RWPE1 (cell line): ENCODE measurements at regions not wholly inside any gene's neighbourhood (a gene's known extent, or its start where the extent isn't known, plus 50 kb on each side); places are given as distances from the start of the nearest gene placed in this dataset.

ENCODE experiments used
- CTCF ChIA-PET: fragments of 350-600 bp; sonication (Branson Sonifier 250); formaldehyde crosslinking; extraction: SDS; loops from one replicate; lab custom pipeline; 2021; lab: Yijun Ruan, JAX
- POLR2A ChIA-PET: fragments of 400-600 bp; formaldehyde crosslinking; extraction: SDS; loops from one replicate; lab custom pipeline; 2020; ENCODE audit warnings: antibody characterized with exemption; ENCODE audit not compliant: low non-redundant PET; lab: Yijun Ruan, JAX
- DNase-seq: peaks from one replicate; pipeline ENCODE4 v3.0.0; 2012; ENCODE audit warnings: low spot score
- H3K27ac ChIP-seq: fragments of 450-650 bp; 2 replicates; pipeline ENCODE4 v1.5.1; 2017
- CTCF ChIP-seq: fragments of 450-650 bp; conservative IDR thresholded peaks from 2 replicates; pipeline ENCODE4 v1.5.1; 2017; ENCODE audit warnings: low read depth, mild to moderate bottlenecking

DNA sequence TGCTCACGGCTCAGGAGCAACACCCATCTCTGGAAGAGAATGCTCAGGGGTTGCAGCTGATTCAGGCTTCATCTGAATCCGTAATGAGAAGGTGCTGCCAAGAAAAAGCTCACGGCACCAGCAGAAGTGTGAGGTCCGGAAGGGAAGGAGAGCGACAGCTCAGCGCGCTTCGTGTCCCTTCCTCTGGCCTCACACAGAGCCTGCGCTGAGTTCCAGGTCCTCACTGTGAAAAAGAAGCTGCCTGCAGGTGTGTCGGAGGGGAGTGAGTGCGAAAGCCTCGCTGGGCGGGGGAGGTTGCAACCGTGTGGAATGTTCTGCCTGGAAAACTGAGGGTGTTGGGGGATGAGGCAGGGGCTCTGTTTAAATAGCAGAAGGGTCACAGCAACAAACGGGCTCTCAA, 76.2 kb upstream of the TWIST2 start:
- CTCF ChIA-PET = interaction anchor here (0.6 to 0.9 kb wide), 4 partner anchors 10 to 420 kb away, joined by 3 to 5 read pairs (median 3); no protein-coding TSS in a partner anchor
- TF ChIP-seq CTCF = no peak
- no peak overlapping the region for H3K27ac ChIP-seq
- no peak for DNase-seq
- POLR2A ChIA-PET = no interaction called here

DNA sequence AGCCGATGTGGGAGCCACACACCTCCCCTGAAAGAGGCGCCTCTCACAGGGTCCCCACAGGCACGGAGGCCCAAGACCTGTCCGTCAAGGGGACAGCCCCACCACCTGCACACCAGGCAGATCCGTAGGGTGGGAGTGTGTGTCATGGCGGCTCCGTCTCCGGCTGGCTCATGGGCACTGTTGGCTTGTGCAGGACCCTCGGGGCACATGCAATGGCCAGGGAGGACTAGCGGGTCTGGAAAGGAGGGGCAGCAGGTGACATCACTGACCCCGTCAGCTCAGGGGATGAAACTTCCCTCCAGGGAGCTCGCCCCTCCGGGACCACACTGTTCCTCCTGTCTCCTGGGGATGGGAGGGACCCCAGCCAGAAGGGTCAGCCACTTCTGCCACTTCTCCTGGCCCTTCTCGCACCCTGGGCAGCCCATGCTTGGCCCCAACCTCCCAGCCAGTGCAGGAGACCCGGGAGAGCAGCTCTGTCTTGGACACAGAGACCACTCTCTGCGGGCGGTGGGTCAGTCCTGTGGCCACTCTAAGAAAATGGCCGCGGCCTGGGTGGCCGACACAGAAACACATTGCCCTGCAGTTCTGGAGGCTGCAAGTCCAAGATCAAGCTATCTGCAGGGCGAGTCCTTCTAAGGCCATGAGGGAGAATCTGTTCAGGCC, 75.1 kb upstream of the TWIST2 start:
- ChIA-PET POLR2A (no interaction called here), CTCF (no interaction called here)
- no peak for TF ChIP-seq CTCF
- H3K27ac ChIP-seq = no peak overlapping the region
- DNase-seq = no peak

DNA sequence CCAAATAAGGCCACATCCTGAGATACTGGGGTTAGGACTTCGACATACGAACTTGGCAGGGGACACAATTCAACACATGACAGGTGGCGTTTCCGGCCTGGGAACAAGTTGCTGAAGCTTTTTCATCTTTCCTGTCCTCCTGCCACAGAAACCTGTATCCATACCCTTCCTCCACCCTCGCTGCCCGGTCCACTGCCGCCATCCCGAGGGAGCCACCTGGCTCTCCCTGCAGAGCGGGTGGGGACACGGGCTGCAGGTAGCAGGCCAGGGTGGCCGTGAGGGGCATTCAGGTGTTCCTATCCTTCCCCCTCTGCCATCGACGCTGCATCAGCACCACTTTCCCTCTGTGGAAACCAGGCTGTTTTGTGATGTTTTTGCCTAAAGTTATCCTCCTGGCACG, 74.4 kb upstream of the TWIST2 start:
- CTCF ChIA-PET = no interaction called here
- no peak for TF ChIP-seq CTCF
- H3K27ac ChIP-seq = no peak overlapping the region
- POLR2A ChIA-PET = no interaction called here
- DNase-seq = no peak

DNA sequence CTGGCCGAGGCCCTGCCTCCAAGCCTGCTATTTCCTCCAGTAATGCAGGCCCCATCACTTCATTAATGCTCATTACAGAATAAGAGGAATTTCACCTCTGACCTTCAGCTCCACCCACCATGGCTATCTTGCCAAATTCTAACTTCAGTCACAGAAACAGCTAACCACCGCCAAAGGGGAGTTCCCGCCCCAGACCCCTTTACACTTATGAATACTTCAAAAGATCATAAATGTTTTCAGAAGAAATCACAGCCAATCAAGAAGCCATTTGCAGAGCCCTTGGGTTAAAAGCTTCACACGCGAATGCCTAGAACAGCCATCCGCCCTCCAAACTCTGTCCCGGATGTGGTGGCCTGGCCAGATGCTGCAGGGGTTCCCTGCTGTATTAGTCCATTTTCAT, 73.8 kb upstream of the TWIST2 start:
- ChIA-PET CTCF (no interaction called here), POLR2A (no interaction called here)
- H3K27ac ChIP-seq = no peak overlapping the region
- no peak for TF ChIP-seq CTCF
- DNase-seq = no peak

- ChIA-PET CTCF (no interaction called here), POLR2A (no interaction called here)
- H3K27ac ChIP-seq = no peak overlapping the region
- no peak for TF ChIP-seq CTCF
- DNase-seq = no peak
Observed at GRCh38 chr2:238774980-238775509, 72.8 kb upstream of the TWIST2 start.

GRCh38 chr2:238775591-238775990, 72.3 kb upstream of the TWIST2 start:
- TF ChIP-seq CTCF = no peak
- DNase-seq = no peak
- ChIA-PET POLR2A (no interaction called here), CTCF (no interaction called here)
- H3K27ac ChIP-seq = no peak overlapping the region
